AML-193 (cell line): ENCODE measurements at regions not wholly inside any gene's neighbourhood (a gene's known extent, or its start where the extent isn't known, plus 50 kb on each side); places are given as distances from the start of the nearest gene placed in this dataset.

Experiments
- DNase-seq, 2 experiments: peaks; one replicate each; lab custom pipeline; 2025; lab: John Stamatoyannopoulos, UW

DNA sequence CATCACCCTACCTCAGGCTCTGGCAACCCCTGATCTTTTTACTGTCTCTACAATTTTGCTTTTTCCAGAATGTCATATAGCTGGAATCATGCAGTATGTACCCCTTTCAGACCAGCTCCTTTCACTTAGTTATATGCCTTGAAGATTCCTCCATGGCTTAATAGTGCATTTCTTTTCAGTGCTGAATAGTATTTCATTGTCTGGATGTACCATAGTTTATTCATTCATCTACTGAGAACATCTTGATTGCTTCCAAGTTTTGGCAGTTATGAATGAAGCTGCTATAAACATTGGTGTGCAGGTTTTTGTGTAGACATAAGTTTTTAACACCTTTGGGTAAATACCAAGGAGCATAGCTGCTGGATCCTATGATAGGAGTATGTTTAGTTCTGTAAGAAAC lies 50.8 kb upstream of the ANP32A start:
- DNase-seq = no peak

DNA sequence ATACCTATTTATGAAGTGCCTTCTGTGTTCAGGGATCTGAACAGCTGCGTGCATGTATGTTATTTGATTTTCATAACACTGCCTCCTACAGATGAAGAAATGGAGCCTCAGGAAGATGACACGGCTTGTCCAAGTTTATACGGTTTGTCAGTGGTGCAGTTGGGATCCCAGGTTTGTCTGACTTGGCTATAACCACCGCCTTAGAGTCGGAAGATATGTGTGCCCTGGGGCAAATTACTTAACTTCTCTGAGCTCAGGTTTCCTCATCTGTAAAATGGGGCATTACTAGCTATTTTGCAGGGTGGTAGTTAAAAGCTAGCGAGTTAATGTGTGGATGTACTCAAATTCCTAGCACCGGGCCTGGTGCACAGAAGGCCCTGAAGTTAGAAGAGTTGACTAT lies 54.1 kb upstream of the ANP32A start:
- DNase-seq = no peak

DNA sequence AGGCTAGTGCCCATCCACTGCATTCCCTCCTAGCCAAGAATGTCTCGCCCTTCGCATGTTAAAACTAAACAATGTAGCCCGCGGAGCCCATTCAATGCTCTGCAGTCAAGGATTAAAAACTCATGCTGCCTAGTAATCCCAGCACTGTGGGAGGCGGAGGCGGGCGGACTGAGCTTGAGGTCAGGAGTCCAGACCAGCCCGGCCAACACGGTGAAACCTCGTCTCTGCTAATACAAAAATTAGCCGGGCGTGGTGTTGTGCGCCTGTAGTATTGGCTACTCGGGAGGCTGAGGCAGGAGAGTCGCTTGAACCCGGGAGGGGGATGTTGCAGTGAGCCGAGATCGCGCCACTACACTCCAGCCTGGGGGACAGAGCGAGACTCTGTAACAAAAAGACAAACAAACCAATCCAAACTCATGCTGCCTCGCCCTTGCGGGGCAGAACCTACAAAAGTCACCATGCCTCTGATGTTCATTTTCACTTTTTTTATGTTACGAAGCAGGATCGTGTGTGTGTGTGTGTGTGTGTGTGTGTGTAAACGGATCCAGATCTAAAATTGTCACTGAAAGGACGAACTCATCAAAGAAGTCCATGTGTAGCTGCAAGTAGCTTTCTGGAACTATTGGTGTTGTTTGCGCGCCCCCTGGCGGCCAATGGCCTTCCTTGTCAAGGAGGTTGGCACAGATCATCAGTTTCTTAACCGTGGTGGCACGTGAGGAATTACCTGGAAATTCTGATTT lies 54.8 kb upstream of the SPESP1 start:
- DNase-seq = peak; percentile 67 to 72

DNA sequence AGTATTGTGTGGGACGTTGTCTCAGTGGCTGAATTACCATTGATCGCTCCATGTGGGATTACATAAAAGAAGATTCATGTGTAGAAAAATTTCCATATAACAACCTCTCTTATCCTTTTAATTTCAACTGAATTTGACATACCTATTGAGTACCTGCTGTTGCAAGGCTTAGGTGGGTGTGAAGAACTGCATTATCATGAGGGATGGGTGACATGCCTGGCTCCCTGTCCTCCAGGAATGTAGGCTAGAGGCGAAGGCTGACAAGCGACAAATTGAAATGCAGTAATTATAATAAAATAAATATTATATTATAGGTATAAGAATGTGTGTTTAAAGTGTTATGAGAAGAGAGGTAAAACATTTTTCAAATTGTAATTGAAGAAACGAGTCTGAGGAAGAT lies 52.7 kb upstream of the SPESP1 start:
- DNase-seq = no peak

DNA sequence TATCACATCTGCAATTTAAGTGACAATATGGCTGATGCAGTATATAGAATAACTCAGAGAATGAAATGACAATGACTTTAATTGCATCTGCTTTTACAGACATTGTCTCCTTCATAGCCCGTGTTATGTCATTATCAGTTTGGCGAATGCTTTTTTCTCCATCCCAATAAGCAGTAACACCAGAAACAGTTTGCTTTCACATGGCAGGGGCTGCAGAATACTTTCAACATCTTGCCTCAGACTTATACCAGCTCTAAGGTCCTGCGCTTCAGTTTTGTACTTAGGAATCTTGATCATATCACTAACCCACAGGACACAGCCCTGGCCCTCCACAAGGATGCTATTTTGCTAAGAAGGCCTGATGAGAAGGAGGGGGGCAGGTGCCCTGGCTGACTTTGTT lies 49.9 kb upstream of the SPESP1 start:
- no peak for DNase-seq
